ENCODE measurements at regions not wholly inside any gene's neighbourhood (a gene's known extent, or its start where the extent isn't known, plus 50 kb on each side); places are given as distances from the start of the nearest gene placed in this dataset.
"Not testable (repeated sequence)": the region's sequence is repeated elsewhere in the genome, so short reads cannot be mapped to it uniquely, and the experiment has no call there.

- ATAC-seq, result no peak
- no peak for DNase-seq
- intact Hi-C loops (cut with DNase I), result no loop called here
These were observed 427.9 kb upstream of the HNRNPA3 start for GRCh38 chr2:176784633-176785200.

DNA sequence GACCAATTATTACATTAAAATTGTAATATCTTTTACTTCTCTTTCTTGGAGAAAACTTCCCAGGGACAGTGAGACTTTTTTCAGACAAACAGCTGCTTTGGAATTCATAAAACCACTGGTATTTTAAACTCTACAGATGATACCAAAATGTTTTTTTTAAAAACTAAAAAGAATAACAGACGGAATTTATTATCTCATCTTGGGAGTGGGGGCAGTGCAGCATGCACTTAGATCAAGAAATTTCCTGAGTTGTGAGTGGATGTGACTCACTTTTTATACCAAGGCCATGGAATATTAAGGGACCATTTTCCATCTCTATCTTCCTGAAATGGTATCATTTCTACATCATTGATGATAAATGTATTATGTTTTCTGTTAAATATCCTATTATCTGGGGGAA, 422.8 kb upstream of the HNRNPA3 start:
- Histone ChIP-seq H3K36me3 (no peaks in the 10 kb centered on the region), H3K9me3 (no peaks in the 10 kb centered on the region), H3K4me3 (no peak overlapping the region), H3K27me3 (peaks cover 3% of the 10 kb centered on the region), H3K27ac (no peak overlapping the region), H3K4me1 (no peaks in the 10 kb centered on the region)
- ATAC-seq (no peak), DNase-seq (no peak)
- TF ChIP-seq, protein P1, sequence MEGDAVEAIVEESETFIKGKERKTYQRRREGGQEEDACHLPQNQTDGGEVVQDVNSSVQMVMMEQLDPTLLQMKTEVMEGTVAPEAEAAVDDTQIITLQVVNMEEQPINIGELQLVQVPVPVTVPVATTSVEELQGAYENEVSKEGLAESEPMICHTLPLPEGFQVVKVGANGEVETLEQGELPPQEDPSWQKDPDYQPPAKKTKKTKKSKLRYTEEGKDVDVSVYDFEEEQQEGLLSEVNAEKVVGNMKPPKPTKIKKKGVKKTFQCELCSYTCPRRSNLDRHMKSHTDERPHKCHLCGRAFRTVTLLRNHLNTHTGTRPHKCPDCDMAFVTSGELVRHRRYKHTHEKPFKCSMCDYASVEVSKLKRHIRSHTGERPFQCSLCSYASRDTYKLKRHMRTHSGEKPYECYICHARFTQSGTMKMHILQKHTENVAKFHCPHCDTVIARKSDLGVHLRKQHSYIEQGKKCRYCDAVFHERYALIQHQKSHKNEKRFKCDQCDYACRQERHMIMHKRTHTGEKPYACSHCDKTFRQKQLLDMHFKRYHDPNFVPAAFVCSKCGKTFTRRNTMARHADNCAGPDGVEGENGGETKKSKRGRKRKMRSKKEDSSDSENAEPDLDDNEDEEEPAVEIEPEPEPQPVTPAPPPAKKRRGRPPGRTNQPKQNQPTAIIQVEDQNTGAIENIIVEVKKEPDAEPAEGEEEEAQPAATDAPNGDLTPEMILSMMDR (IDR thresholded peaks at IDR 0.05), result no peak
- intact Hi-C loops (cut with DNase I), result no loop called here

More at GRCh38 chr2:176784633-176785200, 427.9 kb upstream of the HNRNPA3 start:
- H3K9me3 ChIP-seq, result no peaks in the 10 kb centered on the region
- no peaks in the 10 kb centered on the region for H3K36me3 ChIP-seq
- no peaks in the 10 kb centered on the region for H3K27me3 ChIP-seq
- H3K27ac ChIP-seq, result no peak overlapping the region
- TF ChIP-seq, protein P1 (IDR thresholded peaks at IDR 0.05), result no peak
- H3K4me3 ChIP-seq, result no peak overlapping the region
- no peaks in the 10 kb centered on the region for H3K4me1 ChIP-seq

DNA sequence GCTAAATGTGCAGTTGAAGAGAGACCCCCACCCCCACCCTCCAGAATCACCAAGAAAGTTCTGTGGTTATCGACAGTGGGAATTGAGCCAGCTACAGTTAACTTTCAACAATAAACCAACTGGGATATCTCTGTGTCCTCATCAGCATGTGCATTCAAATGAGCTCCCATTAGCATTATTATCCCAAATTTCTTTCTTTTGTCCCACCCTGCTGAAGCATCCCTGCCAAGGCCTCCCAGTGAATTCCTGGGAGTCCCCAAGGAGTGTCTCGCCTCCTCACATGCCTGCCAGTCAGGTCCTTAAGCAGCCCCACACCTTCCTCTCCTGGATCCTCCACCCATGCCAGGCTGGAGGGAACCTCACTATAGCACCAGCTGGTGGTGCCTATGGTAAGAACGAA, 422.1 kb upstream of the HNRNPA3 start:
- Histone ChIP-seq H3K4me3 (no peak overlapping the region), H3K4me1 (no peaks in the 10 kb centered on the region), H3K27ac (no peak overlapping the region), H3K9me3 (no peaks in the 10 kb centered on the region), H3K36me3 (no peaks in the 10 kb centered on the region), H3K27me3 (peaks cover 3% of the 10 kb centered on the region)
- ATAC-seq (no peak), DNase-seq (no peak)
- intact Hi-C loops (cut with DNase I), result no loop called here
- TF ChIP-seq, protein P1 (IDR thresholded peaks at IDR 0.05), result no peak

- H3K4me3 ChIP-seq, result no peak overlapping the region
- H3K9me3 ChIP-seq, result no peaks in the 10 kb centered on the region
- no peaks in the 10 kb centered on the region for H3K36me3 ChIP-seq
- H3K27ac ChIP-seq, result no peak overlapping the region
- H3K27me3 ChIP-seq, result peaks cover 3% of the 10 kb centered on the region
- DNase-seq (no peak), ATAC-seq (no peak)
- intact Hi-C loops (cut with DNase I), result no loop called here
- TF ChIP-seq, protein P1 (IDR thresholded peaks at IDR 0.05), result no peak
- no peaks in the 10 kb centered on the region for H3K4me1 ChIP-seq
These were observed 418.8 kb upstream of the HNRNPA3 start for GRCh38 chr2:176793792-176794191.

DNA sequence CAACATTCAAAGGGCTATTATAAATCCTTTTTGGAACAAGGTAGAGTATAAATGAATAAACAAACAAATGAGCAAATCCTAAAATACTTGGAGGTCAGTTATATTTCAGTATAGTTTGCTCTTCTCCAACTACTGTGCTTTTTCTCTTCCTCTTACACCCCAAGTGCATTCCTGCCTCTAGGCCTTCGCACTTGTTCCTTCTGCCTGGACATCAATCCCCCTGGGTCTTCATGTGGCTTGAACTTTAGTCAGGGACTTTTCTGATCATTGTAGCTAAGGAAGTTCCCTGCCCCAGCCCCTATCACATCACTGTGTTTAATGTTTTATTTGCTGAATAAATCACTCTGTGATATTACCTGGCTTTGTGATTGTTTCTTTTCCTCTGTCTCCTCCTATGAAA, 418.2 kb upstream of the HNRNPA3 start:
- ATAC-seq (no peak), DNase-seq (no peak)
- no peaks in the 10 kb centered on the region for H3K36me3 ChIP-seq
- H3K4me3 ChIP-seq, result no peak overlapping the region
- no peak overlapping the region for H3K27ac ChIP-seq
- TF ChIP-seq, protein P1 (IDR thresholded peaks at IDR 0.05), result no peak
- intact Hi-C loops (cut with DNase I), result no loop called here
- H3K4me1 ChIP-seq, result no peaks in the 10 kb centered on the region
- H3K27me3 ChIP-seq, result peaks cover 3% of the 10 kb centered on the region
- H3K9me3 ChIP-seq, result no peaks in the 10 kb centered on the region

GRCh38 chr2:176795823-176796222, 416.8 kb upstream of the HNRNPA3 start:
- Histone ChIP-seq H3K27ac (no peak overlapping the region), H3K27me3 (no peaks in the 10 kb centered on the region), H3K36me3 (no peaks in the 10 kb centered on the region), H3K4me1 (no peaks in the 10 kb centered on the region), H3K4me3 (no peak overlapping the region), H3K9me3 (no peaks in the 10 kb centered on the region)
- intact Hi-C loops (cut with DNase I), result no loop called here
- DNase-seq (no peak), ATAC-seq (no peak)
- TF ChIP-seq, protein P1 (IDR thresholded peaks at IDR 0.05), result no peak

GRCh38 chr2:176796677-176797076, 415.9 kb upstream of the HNRNPA3 start:
- H3K4me1 ChIP-seq; H3K36me3 ChIP-seq; H3K27ac ChIP-seq; ATAC-seq; H3K27me3 ChIP-seq; intact Hi-C loops (cut with DNase I); H3K4me3 ChIP-seq; DNase-seq; H3K9me3 ChIP-seq: not testable (repeated sequence)

Data from upper lobe of right lung (tissue), 1 donor.